Smooth muscle cell (in vitro differentiated cells): ENCODE measurements at regions not wholly inside any gene's neighbourhood (a gene's known extent, or its start where the extent isn't known, plus 50 kb on each side); places are given as distances from the start of the nearest gene placed in this dataset.

Source experiments
- DNase-seq: peaks from one replicate; lab custom pipeline; 2025; ENCODE audit not compliant: unreplicated experiment; lab: John Stamatoyannopoulos, UW
- H2AFZ ChIP-seq: fragments of 200-600 bp; sonication (generic); 2 replicates; pipeline ENCODE4 v1.6.0; 2016; ENCODE audit warnings: antibody characterized with exemption, low read depth, mild to moderate bottlenecking
- H3F3A ChIP-seq: fragments of 200-600 bp; sonication (generic); 2 replicates; pipeline ENCODE4 v1.6.0; 2017; ENCODE audit warnings: antibody characterized with exemption, low read depth
- H3K27ac ChIP-seq: fragments of 200-600 bp; sonication (generic); 2 replicates; pipeline ENCODE4 v1.5.1; 2016; ENCODE audit warnings: low read depth, mild to moderate bottlenecking
- H3K27me3 ChIP-seq: fragments of 200-600 bp; sonication (generic); 2 replicates; pipeline ENCODE4 v1.6.1; 2016; ENCODE audit warnings: low read depth, mild to moderate bottlenecking
- H3K36me3 ChIP-seq: fragments of 200-600 bp; sonication (generic); 2 replicates; pipeline ENCODE4 v1.5.1; 2016; ENCODE audit warnings: low read depth
- H3K4me1 ChIP-seq: fragments of 200-600 bp; sonication (generic); 2 replicates; pipeline ENCODE4 v1.5.1; 2016; ENCODE audit warnings: low read depth
- H3K4me2 ChIP-seq: fragments of 200-600 bp; sonication (generic); 2 replicates; pipeline ENCODE4 v1.6.0; 2016; ENCODE audit warnings: mild to moderate bottlenecking
- H3K4me3 ChIP-seq: fragments of 200-600 bp; sonication (generic); 2 replicates; pipeline ENCODE4 v1.5.1; 2016; ENCODE audit warnings: mild to moderate bottlenecking
- H3K79me2 ChIP-seq: fragments of 200-600 bp; sonication (generic); 2 replicates; pipeline ENCODE4 v1.6.0; 2016; ENCODE audit warnings: low read depth, mild to moderate bottlenecking
- H3K9ac ChIP-seq: fragments of 200-600 bp; sonication (generic); 2 replicates; pipeline ENCODE4 v1.6.0; 2016; ENCODE audit warnings: low read depth
- H3K9me3 ChIP-seq: fragments of 200-600 bp; sonication (generic); replicated peaks from 2 replicates; pipeline ENCODE4 v1.5.1; 2016; ENCODE audit warnings: low read depth
- H4K20me1 ChIP-seq: fragments of 200-600 bp; sonication (generic); 2 replicates; pipeline ENCODE4 v1.6.0; 2016; ENCODE audit warnings: low read depth
- CTCF ChIP-seq: fragments of 200-600 bp; sonication (generic); IDR thresholded peaks from 2 replicates; pipeline ENCODE4 v1.5.1; 2017; ENCODE audit warnings: borderline replicate concordance, mild to moderate bottlenecking, antibody characterized with exemption; ENCODE audit not compliant: insufficient read depth, poor library complexity, severe bottlenecking
- WGBS: methylation state at CpG from one replicate; pipeline ENCODE4 v1.1.7; 2016; ENCODE audit warnings: low lambda C conversion rate; 5-methylcytosine and 5-hydroxymethylcytosine counted together

GRCh38 chr11:31863170-31863832 lies 52.2 kb upstream of the PAX6 start:
- Histone ChIP-seq H3K9ac (no peak overlapping the region), H3K79me2 (no peaks in the 10 kb centered on the region), H3K27ac (no peak overlapping the region), H3K27me3 (peaks cover 7% of the 10 kb centered on the region), H3K4me3 (no peak overlapping the region), H3K4me1 (no peaks in the 10 kb centered on the region), H3K36me3 (no peaks in the 10 kb centered on the region), H2AFZ (no peak overlapping the region), H3K4me2 (no peak overlapping the region), H4K20me1 (no peaks in the 10 kb centered on the region), H3F3A (no peaks in the 10 kb centered on the region), H3K9me3 (no peaks in the 10 kb centered on the region)
- DNase-seq, result no peak
- WGBS, result 52% methylated on average over 7 of the region's 7 CpGs
- TF ChIP-seq CTCF, result no peak

- TF ChIP-seq CTCF, result no peak
- 86% methylated on average over 3 of the region's 3 CpGs for WGBS
Measured at GRCh38 chr11:31861011-31861410, 49.9 kb upstream of the PAX6 start.

More at GRCh38 chr11:31861011-31861410, 49.9 kb upstream of the PAX6 start:
- Histone ChIP-seq H2AFZ (no peak overlapping the region), H3K4me1 (no peaks in the 10 kb centered on the region), H3K79me2 (no peaks in the 10 kb centered on the region), H3K36me3 (no peaks in the 10 kb centered on the region), H3K9ac (no peak overlapping the region), H4K20me1 (no peaks in the 10 kb centered on the region), H3K4me2 (no peak overlapping the region), H3K27ac (no peak overlapping the region), H3K9me3 (no peaks in the 10 kb centered on the region), H3F3A (no peaks in the 10 kb centered on the region), H3K4me3 (no peak overlapping the region), H3K27me3 (peaks cover 13% of the 10 kb centered on the region)
- no peak for DNase-seq
